GM18498 (cell line): ENCODE measurements at regions not wholly inside any gene's neighbourhood (a gene's known extent, or its start where the extent isn't known, plus 50 kb on each side); places are given as distances from the start of the nearest gene placed in this dataset.
"Not testable (repeated sequence)": the region's sequence is repeated elsewhere in the genome, so short reads cannot be mapped to it uniquely, and the experiment has no call there.

Experiments
- ATAC-seq: cut with Tn5 transposase; IDR thresholded peaks from one replicate; pipeline ENCODE4 v1.9.1; 2021; ENCODE audit warnings: mild to moderate bottlenecking, moderate library complexity; ENCODE audit not compliant: unreplicated experiment

- not testable (repeated sequence) for ATAC-seq
Measured at GRCh38 chr10:4401080-4401479, 424.9 kb upstream of the AKR1E2 start.

- no peak for ATAC-seq
Measured at GRCh38 chr10:4399556-4399955, 426.5 kb upstream of the AKR1E2 start.

- ATAC-seq = no peak
Measured at GRCh38 chr10:4398602-4399001, 427.4 kb upstream of the AKR1E2 start.

GRCh38 chr10:4397337-4397736 is 428.7 kb upstream of the AKR1E2 start:
- ATAC-seq = no peak

GRCh38 chr10:4396401-4397283 is 429.4 kb upstream of the AKR1E2 start:
- no peak for ATAC-seq

- ATAC-seq = no peak
Measured at GRCh38 chr10:4395731-4396130, 430.3 kb upstream of the AKR1E2 start.

- ATAC-seq = not testable (repeated sequence)
Measured at GRCh38 chr10:4394455-4394854, 431.6 kb upstream of the AKR1E2 start.

- no peak for ATAC-seq
Measured at GRCh38 chr10:4391683-4392082, 434.3 kb upstream of the AKR1E2 start.

- ATAC-seq = no peak
Measured at GRCh38 chr10:4390219-4390618, 435.8 kb upstream of the AKR1E2 start.

- ATAC-seq = no peak
Measured at GRCh38 chr10:4385231-4385870, 440.7 kb upstream of the AKR1E2 start.

- ATAC-seq = no peak
Measured at GRCh38 chr10:4384245-4384644, 441.8 kb upstream of the AKR1E2 start.

- ATAC-seq = no peak
Measured at GRCh38 chr10:4383651-4384098, 442.3 kb upstream of the AKR1E2 start.

- no peak for ATAC-seq
Measured at GRCh38 chr10:4382811-4383210, 443.2 kb upstream of the AKR1E2 start.

- no peak for ATAC-seq
Measured at GRCh38 chr10:4373612-4374011, 452.4 kb upstream of the AKR1E2 start.

- ATAC-seq = no peak
Measured at GRCh38 chr10:4373098-4373497, 452.9 kb upstream of the AKR1E2 start.

GRCh38 chr10:4372601-4373000 is 453.4 kb upstream of the AKR1E2 start:
- no peak for ATAC-seq

GRCh38 chr10:4371691-4372295 is 454.2 kb upstream of the AKR1E2 start:
- ATAC-seq = no peak

GRCh38 chr10:4370376-4370775 is 455.6 kb upstream of the AKR1E2 start:
- ATAC-seq = no peak

- no peak for ATAC-seq
Measured at GRCh38 chr10:4361581-4361980, 464.4 kb upstream of the AKR1E2 start.

- ATAC-seq = no peak
Measured at GRCh38 chr10:4359003-4359402, 467.0 kb upstream of the AKR1E2 start.

- no peak for ATAC-seq
Measured at GRCh38 chr10:4357911-4358310, 468.1 kb upstream of the AKR1E2 start.

GRCh38 chr10:4355350-4355749 is 470.7 kb upstream of the AKR1E2 start:
- ATAC-seq = no peak
